CD4-positive, alpha-beta memory T cell (primary cell): ENCODE measurements at regions not wholly inside any gene's neighbourhood (a gene's known extent, or its start where the extent isn't known, plus 50 kb on each side); places are given as distances from the start of the nearest gene placed in this dataset.
A peak's percentile ranks its signal among the peaks of the same experiment; 100 is the strongest.

Experiments used
- CTCF ChIA-PET: fragments of 350-600 bp; sonication (Branson Sonifier 250); formaldehyde crosslinking; loops from one replicate; lab custom pipeline; 2021; ENCODE audit warnings: inconsistent platforms; ENCODE audit not compliant: partially characterized antibody; lab: Charles Lee
- POLR2A ChIA-PET: fragments of 350-600 bp; sonication (Branson Sonifier 250); formaldehyde crosslinking; loops from one replicate; lab custom pipeline; 2021; ENCODE audit not compliant: partially characterized antibody; lab: Charles Lee
- DNase-seq, 5 donors: peaks; one replicate each; pipeline versions ENCODE4 v3.0.0 to v3.0.0-alpha.2; 2020 to 2022; ENCODE audit warnings: mixed read lengths in 1 of 5
- H3K27ac ChIP-seq: one replicate; pipeline ENCODE4 v1.7.0; 2013; ENCODE audit warnings: low read depth, low read length
- H3K27me3 ChIP-seq: 2 replicates; pipeline ENCODE4 v1.7.0; 2013; ENCODE audit warnings: mild to moderate bottlenecking, low read length, moderate library complexity; ENCODE audit not compliant: insufficient read depth
- H3K36me3 ChIP-seq: 2 replicates; pipeline ENCODE4 v1.7.0; 2013; ENCODE audit warnings: mild to moderate bottlenecking, low read length, moderate library complexity; ENCODE audit not compliant: insufficient read depth
- H3K4me1 ChIP-seq: 2 replicates; pipeline ENCODE4 v1.7.0; 2013; ENCODE audit warnings: mild to moderate bottlenecking, low read length, moderate library complexity; ENCODE audit not compliant: insufficient read depth
- H3K4me3 ChIP-seq, 2 donors: one replicate each; pipeline ENCODE4 v1.7.0; 2013; ENCODE audit warnings: low read length in 2 of 2, mild to moderate bottlenecking in 1 of 2
- H3K9me3 ChIP-seq, 2 donors: one replicate each; pipeline ENCODE4 v1.7.0; 2013; ENCODE audit warnings: low read length in 2 of 2, control low read depth in 1 of 2; ENCODE audit not compliant: control insufficient read depth in 1 of 2
- H3K27ac Mint-ChIP-seq, 7 donors: one replicate each; pipeline ENCODE4 v1.8.0; 2020 to 2021; ENCODE audit warnings: mixed read lengths in 7 of 7, mild to moderate bottlenecking in 6 of 7, inconsistent platforms in 3 of 7, moderate library complexity in 3 of 7
- H3K27me3 Mint-ChIP-seq, 2 donors: one replicate each; pipeline ENCODE4 v1.8.0; 2020 to 2021; ENCODE audit warnings: mixed read lengths in 2 of 2
- H3K36me3 Mint-ChIP-seq, 2 donors: one replicate each; pipeline ENCODE4 v1.8.0; 2020 to 2021; ENCODE audit warnings: mixed read lengths in 2 of 2, inconsistent platforms in 1 of 2, mild to moderate bottlenecking in 1 of 2
- H3K4me1 Mint-ChIP-seq, 4 donors: one replicate each; pipeline ENCODE4 v1.8.0; 2020 to 2021; ENCODE audit warnings: mixed read lengths in 4 of 4, mild to moderate bottlenecking in 1 of 4
- H3K4me3 Mint-ChIP-seq, 8 donors: one replicate each; pipeline ENCODE4 v1.8.0; 2020 to 2021; ENCODE audit warnings: mixed read lengths in 8 of 8, mild to moderate bottlenecking in 7 of 8, moderate library complexity in 6 of 8, inconsistent platforms in 3 of 8
- H3K9me3 Mint-ChIP-seq, 8 donors: one replicate each; pipeline ENCODE4 v1.8.0; 2020 to 2021; ENCODE audit warnings: mixed read lengths in 8 of 8, mild to moderate bottlenecking in 5 of 8, inconsistent platforms in 3 of 8, moderate library complexity in 1 of 8
- intact Hi-C: fragments of 100-400 bp; cut with micrococcal nuclease; formaldehyde crosslinking; loops from one replicate; pipeline ENCODE4 v1.15.1; 2023

DNA sequence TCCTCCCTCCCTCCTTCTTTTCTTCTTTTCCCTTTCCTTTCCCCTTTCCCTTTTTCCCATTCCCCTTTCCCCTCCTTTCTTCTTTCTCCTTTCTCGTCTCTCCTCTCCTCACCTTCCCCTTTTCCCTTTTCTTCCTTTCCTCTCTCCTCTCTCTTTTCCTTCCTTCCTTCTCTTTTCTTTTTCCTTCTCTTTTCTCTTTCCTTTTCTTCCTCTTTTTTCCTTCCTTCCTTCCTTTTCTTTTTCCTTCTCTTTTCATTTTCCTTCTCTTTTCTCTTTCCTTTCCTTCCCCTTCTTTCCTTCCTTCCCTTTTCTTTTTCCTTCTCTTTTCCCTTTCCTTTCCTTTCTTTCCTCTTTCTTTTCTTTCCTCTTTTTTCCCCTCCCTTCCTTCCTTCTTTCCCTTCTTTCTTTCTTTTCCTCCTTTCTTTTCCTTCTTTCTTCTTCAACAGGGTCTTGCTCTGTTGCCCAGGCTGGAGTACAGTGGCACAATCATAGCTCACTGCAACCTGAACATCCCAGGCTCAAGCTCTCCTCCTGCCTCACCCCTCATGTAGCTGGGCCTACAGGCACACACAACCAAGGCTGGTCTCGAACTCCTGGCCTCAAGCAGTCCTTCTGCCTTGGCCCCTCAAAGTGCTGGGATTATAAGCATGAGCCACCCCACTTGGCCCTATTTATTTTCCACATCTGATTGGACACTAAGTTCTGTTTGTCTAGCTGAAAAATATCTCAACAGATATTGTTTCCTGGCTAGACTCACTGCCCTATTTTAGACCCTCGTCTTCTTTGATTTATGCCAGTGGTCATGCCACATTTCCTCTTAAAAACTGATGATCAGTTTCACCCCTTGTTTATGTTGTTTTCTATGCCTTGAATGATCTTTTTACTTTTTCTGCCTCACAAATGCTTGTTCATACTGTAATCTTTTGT is 57.1 kb upstream of the MACF1 start:
- Histone ChIP-seq H3K4me3 (no peak overlapping the region), H3K36me3 (no peaks in the 10 kb centered on the region), H3K4me1 (no peaks in the 10 kb centered on the region), H3K9me3 (no peaks in the 10 kb centered on the region), H3K27ac (no peak overlapping the region), H3K27me3 (no peaks in the 10 kb centered on the region)
- CTCF ChIA-PET, result no interaction called here
- H3K27me3 Mint-ChIP-seq, result peaks cover 4 to 5% of the 10 kb centered on the region in 2 donors
- no peaks in the 10 kb centered on the region for H3K9me3 Mint-ChIP-seq
- POLR2A ChIA-PET, result no interaction called here
- intact Hi-C loops, result no loop called here
- H3K36me3 Mint-ChIP-seq, result no peaks in the 10 kb centered on the region
- H3K4me3 Mint-ChIP-seq, result no peak overlapping the region
- peak overlapping the region in 1 of 7 donors; percentile 2 for H3K27ac Mint-ChIP-seq
- DNase-seq, result no peak
- H3K4me1 Mint-ChIP-seq, result peaks cover 0 to 1% (median 0%) of the 10 kb centered on the region in 4 donors

DNA sequence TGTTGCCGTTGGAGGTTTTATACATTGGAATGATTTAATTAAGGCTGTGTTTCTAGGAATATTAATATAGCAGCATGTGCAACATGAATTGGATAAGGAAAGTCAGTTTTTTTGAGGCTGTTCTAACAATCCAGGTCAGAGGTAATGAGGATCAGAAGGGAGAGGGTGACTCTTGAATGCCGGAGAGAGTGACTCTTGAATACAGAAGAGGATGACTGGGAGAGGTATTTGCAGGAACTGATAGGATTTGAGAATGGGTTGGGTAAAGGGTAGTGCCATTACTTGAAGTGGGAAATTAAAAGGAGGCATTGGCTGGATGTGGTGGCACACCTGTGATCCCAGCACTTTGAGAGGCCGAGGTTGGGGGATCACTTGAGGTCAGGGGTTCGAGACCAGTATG is 55.6 kb upstream of the MACF1 start:
- Mint-ChIP-seq H3K4me1 (peaks cover 0 to 1% (median 0%) of the 10 kb centered on the region in 4 donors), H3K36me3 (no peaks in the 10 kb centered on the region), H3K27ac (peak overlapping the region in 1 of 7 donors; percentile 6), H3K4me3 (no peak overlapping the region), H3K9me3 (no peaks in the 10 kb centered on the region), H3K27me3 (peaks cover 4 to 5% of the 10 kb centered on the region in 2 donors)
- ChIA-PET POLR2A (no interaction called here), CTCF (no interaction called here)
- Histone ChIP-seq H3K4me1 (no peaks in the 10 kb centered on the region), H3K27me3 (no peaks in the 10 kb centered on the region), H3K9me3 (no peaks in the 10 kb centered on the region), H3K4me3 (no peak overlapping the region), H3K36me3 (no peaks in the 10 kb centered on the region), H3K27ac (no peak overlapping the region)
- intact Hi-C loops, result no loop called here
- no peak for DNase-seq

DNA sequence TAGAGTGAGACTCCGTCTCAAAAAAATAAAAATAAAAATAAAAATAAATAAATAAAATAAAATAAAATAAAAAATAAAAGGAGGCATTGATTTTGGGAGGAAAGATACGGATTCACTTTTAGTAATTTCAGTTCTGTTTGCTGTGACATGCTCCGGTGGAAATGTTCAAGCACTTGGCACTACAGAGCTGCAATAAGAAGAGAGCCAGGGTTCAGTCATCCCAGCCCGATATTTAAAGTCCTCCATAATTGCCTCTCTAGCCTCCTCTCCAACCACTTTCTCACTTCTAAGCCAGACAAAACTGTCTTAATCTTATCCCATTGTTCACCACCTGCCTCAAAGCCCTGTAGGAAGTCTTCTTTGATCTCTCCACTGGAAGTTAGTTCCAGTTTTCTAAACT is 55.0 kb upstream of the MACF1 start:
- POLR2A ChIA-PET, result no interaction called here
- no peak overlapping the region for H3K4me3 ChIP-seq
- H3K27ac Mint-ChIP-seq, result no peak overlapping the region
- H3K36me3 Mint-ChIP-seq, result no peaks in the 10 kb centered on the region
- no peak overlapping the region for H3K4me3 Mint-ChIP-seq
- H3K4me1 ChIP-seq, result no peaks in the 10 kb centered on the region
- CTCF ChIA-PET, result no interaction called here
- no peak for DNase-seq
- no peak overlapping the region for H3K27ac ChIP-seq
- no peaks in the 10 kb centered on the region for H3K27me3 ChIP-seq
- H3K27me3 Mint-ChIP-seq, result peaks cover 4 to 5% of the 10 kb centered on the region in 2 donors
- intact Hi-C loops, result no loop called here
- H3K4me1 Mint-ChIP-seq, result peaks cover 0 to 1% (median 0%) of the 10 kb centered on the region in 4 donors
- no peaks in the 10 kb centered on the region for H3K9me3 Mint-ChIP-seq
- no peaks in the 10 kb centered on the region for H3K36me3 ChIP-seq
- no peaks in the 10 kb centered on the region for H3K9me3 ChIP-seq

DNA sequence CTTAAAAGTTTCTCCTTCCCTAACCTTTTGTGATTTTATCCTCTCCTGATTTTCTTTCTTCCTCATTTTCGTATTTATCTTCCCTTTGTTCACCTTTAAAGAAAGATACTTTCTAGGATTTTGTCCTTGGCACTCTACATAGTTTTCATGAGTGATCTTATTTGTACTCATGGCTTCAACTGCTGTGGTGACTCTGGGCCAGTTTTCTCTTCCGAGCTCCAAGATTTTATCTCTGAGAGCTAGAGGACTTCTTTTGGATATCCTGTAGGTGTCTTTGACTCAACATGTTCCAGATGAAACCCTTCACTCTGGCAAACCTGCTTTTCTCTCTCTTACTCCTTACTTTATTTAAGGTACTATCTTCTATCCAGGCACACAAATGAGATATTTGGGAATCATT is 53.7 kb upstream of the MACF1 start:
- intact Hi-C loops, result no loop called here
- CTCF ChIA-PET, result no interaction called here
- Mint-ChIP-seq H3K27me3 (peaks cover 4 to 5% of the 10 kb centered on the region in 2 donors), H3K9me3 (no peaks in the 10 kb centered on the region), H3K27ac (no peak overlapping the region), H3K4me1 (peaks cover 0 to 4% (median 1%) of the 10 kb centered on the region in 4 donors), H3K4me3 (no peak overlapping the region), H3K36me3 (no peaks in the 10 kb centered on the region)
- H3K27ac ChIP-seq, result no peak overlapping the region
- no peak overlapping the region for H3K4me3 ChIP-seq
- POLR2A ChIA-PET, result no interaction called here
- no peaks in the 10 kb centered on the region for H3K27me3 ChIP-seq
- no peaks in the 10 kb centered on the region for H3K9me3 ChIP-seq
- no peaks in the 10 kb centered on the region for H3K36me3 ChIP-seq
- no peaks in the 10 kb centered on the region for H3K4me1 ChIP-seq
- DNase-seq, result no peak

DNA sequence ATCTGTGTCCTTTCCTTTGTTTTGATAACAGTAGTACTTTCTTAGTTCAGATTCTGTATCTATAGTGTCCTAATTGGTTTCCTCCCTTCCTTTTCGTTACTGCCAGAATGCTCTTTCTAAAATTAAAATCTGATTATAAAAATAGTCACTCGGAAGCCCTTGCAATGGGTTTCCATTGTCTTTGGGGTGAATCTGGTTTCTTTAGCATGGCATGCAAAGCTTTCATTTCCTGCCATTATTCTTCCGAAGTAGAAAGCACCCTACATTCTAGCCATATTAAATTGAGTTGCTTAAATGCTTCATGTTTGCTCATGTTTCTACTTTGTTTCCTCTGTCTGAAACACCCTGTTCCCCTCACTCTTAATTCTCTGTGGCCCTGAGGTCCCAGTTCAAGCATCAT is 53.2 kb upstream of the MACF1 start:
- Mint-ChIP-seq H3K9me3 (no peaks in the 10 kb centered on the region), H3K4me1 (peaks cover 0 to 4% (median 1%) of the 10 kb centered on the region in 4 donors), H3K27me3 (peaks cover 4 to 5% of the 10 kb centered on the region in 2 donors), H3K27ac (no peak overlapping the region), H3K4me3 (no peak overlapping the region), H3K36me3 (no peaks in the 10 kb centered on the region)
- ChIA-PET POLR2A (no interaction called here), CTCF (no interaction called here)
- Histone ChIP-seq H3K4me3 (no peak overlapping the region), H3K36me3 (no peaks in the 10 kb centered on the region), H3K27ac (no peak overlapping the region), H3K4me1 (no peaks in the 10 kb centered on the region), H3K27me3 (no peaks in the 10 kb centered on the region), H3K9me3 (no peaks in the 10 kb centered on the region)
- DNase-seq, result no peak
- intact Hi-C loops, result no loop called here

DNA sequence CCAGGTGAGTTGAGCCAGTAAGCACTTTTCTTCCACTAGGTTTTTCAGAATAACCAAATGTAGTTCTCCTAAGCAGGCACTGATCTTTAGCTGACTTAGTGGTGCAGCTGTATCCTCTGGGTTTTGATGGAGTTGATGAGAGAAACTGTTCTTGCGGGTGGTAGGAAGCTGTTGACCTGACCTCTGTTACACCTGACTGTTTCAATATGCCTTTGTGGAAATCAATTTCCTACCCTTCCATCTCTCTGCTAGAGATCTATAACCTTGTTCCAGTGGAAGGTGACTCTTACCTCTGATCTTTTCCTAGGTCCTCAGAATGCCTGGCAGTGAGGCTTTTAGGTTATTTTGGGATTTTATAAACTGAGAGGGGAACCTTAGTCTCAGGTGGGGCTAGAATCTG is 51.6 kb upstream of the MACF1 start:
- intact Hi-C loops, result no loop called here
- peaks cover 0 to 2% of the 10 kb centered on the region in 2 donors for H3K27me3 Mint-ChIP-seq

DNA sequence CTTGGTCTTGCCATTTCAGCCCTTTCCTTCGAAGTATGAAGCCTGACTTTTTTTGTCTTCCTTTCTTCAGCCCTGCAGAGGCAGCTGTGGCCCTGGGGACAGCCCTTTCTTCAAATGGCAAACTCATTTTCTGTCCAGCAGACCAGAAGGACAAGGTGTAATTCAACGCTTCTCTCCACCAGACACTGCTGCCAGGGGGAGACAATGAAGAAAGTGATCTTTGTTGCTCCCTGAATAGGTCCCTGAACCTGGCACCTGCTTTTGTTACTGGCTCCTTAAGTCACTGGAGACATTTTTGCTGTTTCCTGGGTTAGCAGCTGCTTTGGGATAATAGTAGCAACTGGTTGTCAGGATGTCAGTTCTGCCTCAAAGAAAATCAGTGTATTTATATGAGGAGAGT is 50.8 kb upstream of the MACF1 start:
- Mint-ChIP-seq H3K27me3 (peaks cover 0 to 4% of the 10 kb centered on the region in 2 donors), H3K36me3 (no peaks in the 10 kb centered on the region), H3K9me3 (no peaks in the 10 kb centered on the region), H3K4me3 (no peak overlapping the region), H3K4me1 (peaks cover 0 to 4% (median 1%) of the 10 kb centered on the region in 4 donors), H3K27ac (peak overlapping the region in 1 of 7 donors; percentile 49)
- no peak overlapping the region for H3K27ac ChIP-seq
- H3K36me3 ChIP-seq, result no peaks in the 10 kb centered on the region
- H3K27me3 ChIP-seq, result no peaks in the 10 kb centered on the region
- ChIA-PET POLR2A (no interaction called here), CTCF (no interaction called here)
- intact Hi-C loops, result no loop called here
- no peaks in the 10 kb centered on the region for H3K9me3 ChIP-seq
- no peak overlapping the region for H3K4me3 ChIP-seq
- H3K4me1 ChIP-seq, result no peaks in the 10 kb centered on the region
- no peak for DNase-seq

More for the DNA sequence above, 51.6 kb upstream of the MACF1 start:
- no peaks in the 10 kb centered on the region for H3K36me3 ChIP-seq
- H3K9me3 ChIP-seq, result no peaks in the 10 kb centered on the region
- no peak overlapping the region for H3K4me3 ChIP-seq
- CTCF ChIA-PET, result no interaction called here
- POLR2A ChIA-PET, result no interaction called here
- no peaks in the 10 kb centered on the region for H3K36me3 Mint-ChIP-seq
- no peaks in the 10 kb centered on the region for H3K27me3 ChIP-seq
- no peak overlapping the region for H3K27ac ChIP-seq
- no peaks in the 10 kb centered on the region for H3K9me3 Mint-ChIP-seq
- no peaks in the 10 kb centered on the region for H3K4me1 ChIP-seq
- peaks cover 0 to 4% (median 1%) of the 10 kb centered on the region in 4 donors for H3K4me1 Mint-ChIP-seq
- DNase-seq, result no peak
- H3K27ac Mint-ChIP-seq, result no peak overlapping the region
- H3K4me3 Mint-ChIP-seq, result no peak overlapping the region
